ENCODE measurements at regions not wholly inside any gene's neighbourhood (a gene's known extent, or its start where the extent isn't known, plus 50 kb on each side); places are given as distances from the start of the nearest gene placed in this dataset.

- TF ChIP-seq CTCF (conservative IDR thresholded peaks at IDR 0.05) (no peak), EZH2 (IDR thresholded peaks at IDR 0.05; ENCODE audit: low read depth) (no peak)
Observed at GRCh38 chr6:14727494-14728395, 518.1 kb upstream of the JARID2 start.
